NCI-H146 treated with DMSO at 0.1 percent for 48 hours (cell line): ENCODE measurements at regions not wholly inside any gene's neighbourhood (a gene's known extent, or its start where the extent isn't known, plus 50 kb on each side); places are given as distances from the start of the nearest gene placed in this dataset.
"Not testable (repeated sequence)": the region's sequence is repeated elsewhere in the genome, so short reads cannot be mapped to it uniquely, and the experiment has no call there.

Experiments
- DNase-seq: peaks from one replicate; lab custom pipeline; 2025; ENCODE audit not compliant: unreplicated experiment; lab: John Stamatoyannopoulos, UW

DNA sequence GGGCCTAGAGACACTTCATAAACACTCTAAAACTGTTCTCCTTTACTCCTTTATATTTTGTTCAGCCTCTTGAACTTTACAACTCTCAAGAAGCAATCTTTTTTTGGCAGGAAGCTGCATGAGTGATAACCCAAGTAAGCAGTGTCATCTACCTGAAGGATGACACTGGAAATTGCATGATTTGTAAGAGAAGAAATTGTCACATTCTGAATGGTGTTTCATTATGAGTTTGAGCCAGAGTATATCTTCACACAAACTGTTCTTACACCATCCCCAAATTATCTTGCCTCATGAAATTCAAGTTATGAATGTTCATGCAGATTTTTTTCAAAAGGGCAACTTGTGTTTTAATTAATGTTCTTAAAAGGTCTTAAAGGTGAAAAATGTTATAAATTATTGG lies 799.3 kb downstream of the TBC1D32 start:
- DNase-seq: no peak

DNA sequence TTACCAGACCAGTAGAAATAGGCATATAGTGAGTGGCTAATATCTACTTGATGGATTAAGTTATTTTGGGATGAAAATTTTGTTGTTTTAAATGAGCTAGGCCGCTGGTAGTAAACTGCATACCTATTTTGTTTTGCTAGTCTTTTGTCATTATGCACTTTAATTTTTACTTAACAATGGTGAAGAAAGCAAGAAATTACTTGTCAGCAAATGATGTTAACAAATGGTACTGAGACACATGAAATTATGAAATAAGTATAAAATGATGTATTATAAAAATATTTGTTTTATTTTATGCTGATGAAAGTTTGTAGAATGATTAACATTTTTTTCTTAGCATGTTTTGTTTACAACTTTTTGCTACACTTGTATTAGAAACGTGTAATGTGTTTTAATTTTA lies 807.7 kb downstream of the TBC1D32 start:
- DNase-seq: no peak

DNA sequence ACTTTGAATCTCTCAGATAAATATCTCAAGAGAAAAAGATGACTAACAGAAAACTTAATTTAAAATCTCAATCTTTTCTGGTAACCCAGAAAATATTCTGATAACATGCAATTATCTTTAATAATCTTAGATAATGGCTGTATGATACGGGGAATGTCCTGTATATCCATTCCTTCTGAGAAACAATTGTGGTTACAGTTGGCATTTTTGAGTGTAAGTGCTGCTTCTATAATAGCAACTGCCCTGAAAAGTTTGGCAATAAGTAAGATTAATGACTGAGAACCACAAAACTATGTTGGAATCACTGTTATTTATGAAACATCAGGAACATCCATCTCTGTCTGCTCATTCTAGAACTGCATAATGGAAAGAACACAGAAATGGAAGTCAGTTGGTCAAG lies 819.7 kb downstream of the TBC1D32 start:
- DNase-seq: no peak

DNA sequence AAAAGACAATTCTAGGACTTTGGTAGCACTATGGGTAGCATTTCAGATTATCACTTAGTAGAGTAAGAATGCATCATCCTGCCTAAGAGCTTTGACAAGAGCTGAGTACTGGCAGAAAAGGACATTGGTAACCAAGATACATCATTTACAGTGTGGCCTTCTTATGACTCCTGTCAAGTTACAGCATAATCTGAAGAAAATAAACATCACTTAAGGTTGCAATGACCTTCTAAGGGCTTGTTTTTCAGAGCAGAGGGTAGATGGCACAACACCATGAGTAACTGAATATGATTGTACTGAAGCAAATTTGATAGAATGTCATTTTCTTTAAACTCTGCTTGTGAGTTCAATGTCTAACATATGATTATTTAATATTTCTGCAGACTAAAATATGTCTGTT lies 822.6 kb downstream of the TBC1D32 start:
- DNase-seq: no peak

DNA sequence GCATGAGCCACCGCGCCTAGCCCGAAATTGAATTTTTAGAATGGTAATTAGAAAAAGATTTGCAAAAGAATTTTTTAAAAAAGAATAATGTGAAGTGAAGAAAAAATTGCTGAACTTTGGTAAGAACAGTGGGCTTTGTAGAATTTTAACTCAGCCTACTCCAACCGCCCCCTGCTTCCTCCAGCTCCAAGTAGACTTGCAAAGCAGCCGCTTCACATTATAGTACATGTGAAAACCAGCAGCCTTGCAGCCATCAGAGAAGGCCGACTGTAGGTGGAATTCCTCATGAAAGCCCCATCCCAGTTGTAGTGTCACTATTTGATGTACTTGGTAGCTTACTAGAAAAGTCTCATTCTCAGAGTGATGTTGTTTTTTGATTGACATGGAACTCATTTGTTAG lies 835.6 kb downstream of the TBC1D32 start:
- no peak for DNase-seq

DNA sequence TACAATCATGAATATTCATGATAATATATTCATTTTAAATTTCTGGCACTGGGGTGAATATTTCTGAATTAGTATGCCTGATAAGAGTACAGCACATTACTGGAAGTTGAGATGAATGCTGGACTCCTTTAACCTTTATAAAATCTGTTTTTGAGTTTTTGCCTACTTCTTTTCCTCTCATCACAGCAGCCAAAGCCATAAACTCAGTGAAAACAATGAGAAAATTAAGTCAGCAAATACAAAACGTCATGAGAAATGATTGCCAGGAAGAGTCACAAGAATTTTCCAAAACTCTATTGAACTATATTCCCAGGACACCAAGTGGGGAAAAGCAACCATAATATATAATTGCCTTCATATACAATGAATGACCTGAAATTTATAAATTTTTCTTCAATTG lies 837.6 kb downstream of the TBC1D32 start:
- no peak for DNase-seq

DNA sequence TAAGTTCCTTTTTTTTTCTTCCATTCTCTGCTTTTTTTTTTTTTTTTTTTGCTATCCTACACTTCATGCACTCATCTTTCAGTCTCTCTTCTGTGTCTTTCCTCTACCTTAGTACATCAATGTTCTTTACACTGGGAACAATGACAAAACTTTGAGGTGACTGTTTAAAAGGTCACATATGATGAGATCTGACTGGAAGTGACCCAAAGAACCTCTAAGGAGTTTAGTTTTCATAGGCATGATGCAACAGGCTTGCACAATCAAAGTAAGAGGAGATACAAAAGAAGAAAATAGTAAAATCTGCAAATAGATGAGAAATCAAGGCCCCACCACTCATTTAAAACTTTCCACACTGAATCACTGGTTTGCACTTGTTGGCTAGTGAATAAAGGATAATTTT lies 840.8 kb downstream of the TBC1D32 start:
- DNase-seq: no peak

DNA sequence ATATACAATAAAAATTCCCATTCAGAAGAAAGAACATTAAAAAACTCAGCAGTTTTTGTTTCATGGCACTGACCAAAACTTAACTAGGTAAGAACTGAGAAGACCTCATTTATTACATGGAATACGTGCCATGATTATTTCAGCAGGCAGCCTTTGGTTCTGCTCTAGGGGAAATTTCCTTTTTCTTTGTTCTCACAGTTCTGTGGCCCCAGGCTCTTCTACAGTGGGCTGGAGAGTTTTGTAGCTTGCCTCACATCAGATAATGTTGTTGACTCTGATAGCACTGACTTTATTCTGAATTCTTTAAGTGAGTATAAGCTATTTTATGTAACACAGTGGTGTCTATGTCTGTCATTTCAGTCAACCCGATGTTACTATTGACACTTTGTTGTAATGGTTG lies 844.3 kb downstream of the TBC1D32 start:
- no peak for DNase-seq

DNA sequence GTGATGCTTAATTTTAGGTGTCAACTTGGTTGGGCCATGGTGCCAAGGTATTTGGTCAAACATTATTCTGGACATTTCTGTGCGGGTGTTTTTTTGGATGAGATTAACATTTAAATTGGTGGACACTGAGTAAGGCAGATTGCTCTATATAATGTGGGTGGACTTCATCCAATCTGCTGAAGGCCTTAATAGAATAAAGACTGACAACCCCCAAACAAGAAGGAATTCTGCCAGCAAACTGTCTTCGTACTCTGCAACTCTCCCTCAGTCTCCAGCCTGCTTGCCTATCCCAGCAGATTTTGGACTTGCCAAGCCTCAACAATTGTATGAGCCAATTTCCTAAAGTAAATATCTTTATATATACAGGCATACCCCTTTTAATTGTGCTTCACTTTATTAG lies 850.1 kb downstream of the TBC1D32 start:
- no peak for DNase-seq

DNA sequence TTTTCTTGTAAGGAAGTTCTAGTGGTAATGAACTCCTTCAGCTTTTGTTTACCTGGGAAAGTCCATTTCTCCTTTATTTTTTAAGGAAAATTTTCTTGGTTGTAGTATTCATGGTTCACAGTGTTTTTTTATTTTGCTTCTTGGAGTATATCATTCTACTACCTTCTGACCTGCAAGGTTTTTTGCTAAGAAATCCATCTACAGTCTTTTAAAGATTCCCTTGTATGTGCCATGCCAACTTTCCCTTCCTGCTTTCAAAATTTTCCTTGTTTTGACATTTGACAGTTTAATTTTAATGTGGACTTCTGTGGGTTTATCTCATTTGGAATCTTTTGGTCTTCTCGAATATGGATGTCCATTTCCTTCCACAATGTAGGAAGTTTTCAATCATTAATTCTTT lies 855.6 kb downstream of the TBC1D32 start:
- no peak for DNase-seq

DNA sequence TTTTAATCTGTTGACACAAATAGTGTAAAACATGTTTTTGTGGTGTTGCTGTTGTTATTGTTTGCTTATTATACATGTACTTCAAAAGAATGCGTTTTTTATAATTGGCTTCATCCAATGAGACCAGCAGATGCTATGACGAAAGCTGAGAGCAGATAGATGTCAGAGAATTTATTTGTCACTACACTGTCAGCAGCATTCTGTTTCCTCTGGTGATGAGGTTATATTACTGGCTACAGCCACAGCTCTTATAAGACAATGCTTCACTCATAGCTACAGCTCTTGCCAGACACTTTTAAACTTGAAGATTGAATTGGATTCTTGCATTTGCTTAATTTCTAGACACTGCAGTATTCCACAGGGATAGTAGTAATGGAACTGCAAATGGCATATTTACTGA lies 860.5 kb downstream of the TBC1D32 start:
- no peak for DNase-seq

DNA sequence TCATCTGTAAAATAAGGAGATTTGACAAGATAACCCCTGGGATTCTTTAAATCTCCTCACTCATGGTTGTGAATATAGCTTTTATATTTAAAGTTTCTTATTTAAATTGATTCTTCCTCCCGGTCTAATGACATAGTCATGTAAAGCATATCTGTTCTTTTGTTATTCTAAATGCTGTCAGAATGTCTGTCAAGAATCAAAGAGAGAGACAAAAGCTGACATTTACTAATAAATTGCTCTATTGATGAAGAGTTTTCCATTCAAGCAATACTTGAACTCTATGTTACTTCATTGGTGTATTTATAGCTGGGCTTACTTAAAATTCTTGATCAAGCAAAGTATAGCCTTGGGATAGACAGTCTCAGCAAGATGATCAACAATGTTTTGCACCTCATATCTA lies 865.8 kb downstream of the TBC1D32 start:
- DNase-seq: no peak

DNA sequence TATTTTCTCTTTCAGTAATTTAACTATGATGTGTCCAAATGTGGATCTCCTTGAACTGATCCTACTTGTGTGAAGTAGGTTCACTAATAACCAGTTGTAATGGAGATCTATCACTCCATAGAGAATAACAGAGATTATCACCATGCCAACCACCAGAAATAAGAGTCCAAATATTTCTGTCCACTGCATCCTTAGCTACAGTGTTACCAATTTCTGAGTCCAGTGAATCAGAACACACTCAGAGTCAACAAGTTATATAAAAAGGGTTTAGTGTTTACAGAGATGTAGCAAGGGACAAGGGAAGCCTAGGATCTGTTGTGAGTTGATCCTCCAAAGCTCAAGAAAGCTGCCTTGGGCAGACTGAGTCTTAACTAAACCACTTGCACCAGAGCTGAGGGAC lies 882.8 kb downstream of the TBC1D32 start:
- DNase-seq: no peak

DNA sequence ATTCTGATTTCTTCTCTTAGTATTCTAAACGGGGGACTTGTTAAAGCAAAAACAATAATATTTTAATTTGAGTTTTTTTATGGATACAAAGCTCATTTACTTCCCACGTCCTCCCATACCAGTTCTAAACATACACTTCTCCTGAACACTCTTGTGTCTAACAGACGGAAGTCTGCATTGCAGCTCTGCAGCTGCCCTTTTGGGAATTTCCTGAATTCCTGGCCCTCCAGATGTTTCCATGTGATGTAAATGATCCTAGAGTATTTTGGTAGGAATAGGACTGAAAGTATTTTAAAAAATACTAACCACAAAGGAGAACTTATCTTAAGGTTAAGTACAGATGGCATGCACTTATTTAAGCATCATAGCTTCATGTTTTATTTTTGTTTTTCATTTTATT lies 886.7 kb downstream of the TBC1D32 start:
- no peak for DNase-seq

DNA sequence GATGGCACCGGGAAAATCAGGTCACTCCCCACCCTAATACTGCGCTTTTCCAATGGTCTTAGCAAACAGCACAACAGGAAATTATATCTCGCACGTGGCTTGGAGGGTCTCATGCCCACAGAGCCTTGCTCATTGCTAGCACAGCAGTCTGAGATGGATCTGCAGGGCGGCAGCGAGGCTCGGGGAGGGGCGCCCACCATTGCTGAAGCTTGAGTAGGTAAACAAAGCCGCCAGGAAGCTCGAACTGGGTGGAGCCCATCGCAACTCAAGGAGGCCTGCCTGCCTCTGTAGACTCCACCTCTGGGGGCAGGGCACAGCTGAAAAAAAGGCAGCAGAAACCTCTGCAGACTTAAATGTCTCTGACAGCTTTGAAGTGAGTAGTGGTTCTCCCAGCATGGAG lies 901.4 kb downstream of the TBC1D32 start:
- not testable (repeated sequence) for DNase-seq

DNA sequence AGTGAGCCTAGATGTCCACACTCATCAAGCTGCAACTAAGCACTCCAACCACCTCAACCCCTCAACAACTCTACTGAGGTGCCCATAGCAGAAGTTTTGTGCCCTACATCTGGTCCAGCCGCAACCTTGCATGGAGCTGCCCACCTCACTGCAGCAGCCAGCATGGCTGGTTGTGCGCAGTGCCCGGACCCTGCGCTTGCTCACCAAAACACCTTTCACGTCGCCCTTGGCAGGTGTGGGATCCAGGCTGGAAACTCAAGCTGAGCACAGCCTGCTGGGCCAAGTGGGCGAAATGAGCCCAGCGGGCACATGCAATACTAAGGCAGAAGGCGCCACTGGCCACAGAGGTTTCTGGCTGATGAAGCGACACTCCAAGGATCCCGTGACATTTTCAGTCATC lies 902.4 kb downstream of the TBC1D32 start:
- DNase-seq: no peak

DNA sequence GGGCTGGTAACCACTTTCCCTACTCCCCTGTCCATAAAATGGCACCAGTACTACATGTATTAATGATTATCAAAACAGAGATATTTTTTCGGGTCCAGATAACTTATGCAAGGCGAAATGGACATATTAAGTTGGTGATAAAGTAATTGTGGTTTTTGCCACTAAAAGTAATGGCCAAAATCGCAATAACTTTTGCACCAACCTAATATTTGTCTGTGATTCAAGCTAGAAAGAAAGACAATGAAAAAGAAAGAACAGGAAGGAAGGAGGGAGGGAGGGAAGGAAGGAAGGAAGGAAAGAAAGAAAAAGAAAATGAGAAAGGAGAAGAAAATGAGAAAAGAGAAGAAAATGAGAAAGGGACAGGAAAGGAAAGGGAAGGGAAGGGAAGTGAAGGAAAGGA lies 922.9 kb downstream of the TBC1D32 start:
- DNase-seq: no peak

DNA sequence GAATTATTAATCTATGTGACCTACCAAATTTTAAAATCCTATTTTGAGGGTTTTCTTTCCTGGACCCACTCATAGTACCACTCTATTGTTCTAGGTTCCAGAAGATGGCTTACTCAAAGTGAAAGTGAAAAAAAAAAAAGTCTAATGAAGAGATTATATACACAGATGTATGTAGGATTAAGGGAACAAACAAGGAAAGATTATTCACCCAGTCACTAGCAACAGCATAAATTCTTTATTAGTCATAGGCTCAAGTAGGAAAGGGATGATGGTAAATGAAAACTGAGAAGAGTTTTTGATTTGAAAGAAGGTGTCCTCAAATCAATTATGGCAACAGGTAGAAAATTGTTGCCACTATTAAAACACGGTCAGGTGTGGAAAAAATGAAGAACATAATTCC lies 923.7 kb downstream of the TBC1D32 start:
- no peak for DNase-seq

DNA sequence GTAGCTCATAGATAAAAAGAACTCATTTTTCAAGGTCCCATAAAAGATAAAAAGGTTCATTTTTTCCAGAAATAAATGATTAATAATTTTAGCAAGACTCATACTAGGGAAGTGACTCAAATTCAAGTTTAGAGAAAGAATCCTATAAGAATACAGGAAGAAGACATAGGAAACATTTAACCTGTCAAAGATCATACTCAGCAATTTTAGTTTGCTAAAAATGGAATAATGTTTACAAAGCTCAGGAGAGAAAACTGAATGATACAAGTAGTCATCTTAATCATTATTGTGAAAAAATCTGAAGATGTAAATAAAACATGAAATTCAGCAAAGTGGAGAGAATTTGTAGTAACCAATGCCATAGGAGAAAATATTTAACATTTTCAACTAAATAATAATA lies 926.6 kb downstream of the TBC1D32 start:
- DNase-seq: no peak

DNA sequence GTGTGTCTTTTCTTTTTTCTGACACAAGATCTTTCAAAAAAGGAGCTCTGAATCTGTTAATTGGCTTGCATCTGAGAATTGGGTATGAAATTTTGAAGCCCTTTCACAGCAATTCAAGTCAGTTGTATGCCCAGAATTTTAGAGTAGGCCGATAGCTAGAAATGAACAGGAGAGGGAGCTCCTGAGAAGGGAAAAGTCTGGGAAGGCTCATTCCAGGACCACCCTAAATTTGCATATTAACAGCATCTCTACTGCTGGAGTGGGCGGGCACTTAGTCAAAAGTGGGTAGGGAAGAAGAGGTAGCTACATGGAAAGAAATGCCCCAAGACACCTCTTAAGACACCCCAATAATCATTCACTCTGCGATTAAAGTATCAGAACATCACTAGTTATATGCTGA lies 928.3 kb downstream of the TBC1D32 start:
- no peak for DNase-seq

DNA sequence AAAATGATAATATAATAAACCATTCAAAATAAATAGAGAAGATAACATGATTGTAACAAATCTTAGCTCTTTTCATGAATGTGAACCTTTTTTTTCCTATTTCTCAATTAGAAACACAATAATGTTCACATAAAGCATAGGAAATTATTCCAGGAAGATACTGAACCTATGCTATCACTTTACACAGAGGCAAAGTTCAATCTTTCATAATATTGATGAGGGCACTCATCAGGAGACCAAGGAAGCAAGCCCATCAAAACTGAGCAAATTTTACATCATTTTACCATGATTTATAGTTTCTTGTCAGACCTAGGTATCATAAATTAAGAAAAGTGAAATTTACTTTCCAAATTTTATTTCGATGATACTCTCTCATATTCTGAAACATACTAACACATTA lies 938.5 kb downstream of the TBC1D32 start:
- DNase-seq: no peak

DNA sequence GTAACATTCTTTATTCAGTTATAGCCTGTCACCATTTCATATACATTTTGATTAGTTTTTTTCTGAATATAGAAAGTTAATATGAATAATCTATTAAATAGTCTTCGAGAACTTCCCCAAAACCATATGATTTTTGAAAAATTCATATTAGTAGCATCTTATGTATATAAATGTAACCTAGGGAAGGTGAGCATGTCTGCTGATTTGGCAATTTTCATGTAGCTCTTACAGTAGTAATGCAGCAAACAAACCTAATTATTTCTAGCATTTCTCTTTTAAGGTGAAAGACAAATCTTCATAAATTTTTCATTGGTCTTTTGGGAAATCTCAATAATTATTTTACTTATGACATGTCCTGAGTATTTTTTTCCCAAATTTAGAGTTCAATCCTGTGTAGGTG lies 939.0 kb downstream of the TBC1D32 start:
- DNase-seq: no peak

DNA sequence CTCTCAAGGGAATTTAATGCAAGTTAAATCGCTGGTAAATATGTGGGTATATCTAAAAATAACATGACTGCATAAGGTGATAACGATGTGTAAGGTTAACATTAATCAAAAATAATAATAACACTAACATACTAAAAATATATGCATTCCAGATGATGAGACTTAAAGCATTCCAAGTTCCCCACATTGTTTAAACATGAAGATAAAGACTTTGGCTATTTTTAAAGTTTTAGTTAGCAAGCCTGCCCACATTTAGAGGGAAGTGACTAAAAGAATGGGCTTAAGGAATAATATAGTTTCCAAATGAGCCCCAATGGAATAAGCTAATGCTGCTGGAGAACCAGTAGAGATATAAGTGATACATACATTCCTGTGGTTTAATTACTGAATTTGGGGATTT lies 941.3 kb downstream of the TBC1D32 start:
- DNase-seq: no peak

DNA sequence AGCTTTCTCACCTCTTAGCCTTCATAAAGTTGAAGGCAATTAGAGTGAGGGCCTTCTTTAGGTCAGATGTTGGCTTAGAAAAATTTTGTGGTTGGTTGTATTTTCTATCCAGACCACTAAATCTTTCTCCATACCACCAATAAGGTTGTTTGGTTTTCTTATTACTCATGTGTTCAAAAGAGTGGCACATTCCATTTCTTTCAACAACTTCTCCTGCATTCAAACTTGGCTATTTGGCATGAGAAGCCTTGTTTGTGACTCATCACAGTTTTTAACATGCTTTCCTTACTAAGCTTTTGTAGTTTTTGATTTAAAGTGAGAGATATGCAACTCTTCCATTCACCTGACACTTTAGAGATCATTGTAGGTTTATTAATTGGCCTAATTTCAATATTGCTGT lies 949.6 kb downstream of the TBC1D32 start:
- no peak for DNase-seq
